Vagina (tissue), 2 donors: ENCODE measurements at regions not wholly inside any gene's neighbourhood (a gene's known extent, or its start where the extent isn't known, plus 50 kb on each side); places are given as distances from the start of the nearest gene placed in this dataset.

ENCODE experiments used
- CTCF ChIP-seq, 3 experiments: fragments of 450-650 bp in 2 of 3; fragments of 200-600 bp in 1 of 3; sonication (generic) in 1 of 3; IDR thresholded peaks; one replicate each; pipeline ENCODE4 v1.5.1; 2017 to 2019; ENCODE audit warnings: antibody characterized with exemption in 3 of 3, mild to moderate bottlenecking in 2 of 3, moderate library complexity in 2 of 3
- POLR2AphosphoS5 ChIP-seq, 2 donors: sonication (generic); formaldehyde crosslinking; IDR thresholded peaks; one replicate each; pipeline ENCODE4 v1.9.0; 2017; ENCODE audit warnings: antibody characterized with exemption in 2 of 2, mild to moderate bottlenecking in 2 of 2, low read depth in 1 of 2; ENCODE audit not compliant: insufficient read depth in 1 of 2

GRCh38 chr4:123470640-123471039 is 74.0 kb downstream of the SPRY1 start:
- TF ChIP-seq CTCF (IDR thresholded peaks at IDR 0.05) (no peak), POLR2AphosphoS5 (IDR thresholded peaks at IDR 0.05; ENCODE audit: insufficient read depth in 1 of 2, low read depth in 1 of 2) (no peak)
